ENCODE measurements at regions not wholly inside any gene's neighbourhood (a gene's known extent, or its start where the extent isn't known, plus 50 kb on each side); places are given as distances from the start of the nearest gene placed in this dataset.

- intact Hi-C loops (cut with DNase I) = no loop called here
- ATAC-seq = no peak
- no peaks in the 10 kb centered on the region for H3K4me1 ChIP-seq
- WGBS, 4 donors = 94 to 100% (median 99%) methylated on average over 1 of the region's 1 CpG
- H3K27me3 ChIP-seq = no peaks in the 10 kb centered on the region
- no peak for DNase-seq
- H3K27ac ChIP-seq = no peak overlapping the region
- no peak for TF ChIP-seq POLR2A (IDR thresholded peaks at IDR 0.05)
- H3K4me3 ChIP-seq = no peak overlapping the region
- H3K36me3 ChIP-seq = no peaks in the 10 kb centered on the region
- no peaks in the 10 kb centered on the region for H3K9me3 ChIP-seq
Observed at GRCh38 chr16:86903068-86903467, 324.7 kb downstream of the FOXL1 start.

- H3K4me3 ChIP-seq = no peak overlapping the region
- TF ChIP-seq POLR2A (IDR thresholded peaks at IDR 0.05) = no peak
- TF ChIP-seq CTCF (IDR thresholded peaks at IDR 0.05) = no peak
- no peak overlapping the region for H3K27ac ChIP-seq
- no peaks in the 10 kb centered on the region for H3K9me3 ChIP-seq
- H3K4me1 ChIP-seq = no peaks in the 10 kb centered on the region
- ATAC-seq = peak in 1 of 4 donors; percentile 20
- no peaks in the 10 kb centered on the region for H3K36me3 ChIP-seq
- intact Hi-C loops (cut with DNase I) = no loop called here
- peak in 1 of 5 donors; percentile 33 for DNase-seq
- WGBS, 4 donors = 80 to 90% (median 86%) methylated on average over 9 of the region's 9 CpGs
- no peaks in the 10 kb centered on the region for H3K27me3 ChIP-seq
Observed at GRCh38 chr16:86905302-86905701, 327.0 kb downstream of the FOXL1 start.

- ATAC-seq = no peak
- Histone ChIP-seq H3K9me3 (no peaks in the 10 kb centered on the region), H3K27ac (no peak overlapping the region), H3K4me3 (no peak overlapping the region), H3K4me1 (peaks cover 0 to 5% (median 0%) of the 10 kb centered on the region in 12 donors), H3K36me3 (no peaks in the 10 kb centered on the region), H3K27me3 (no peaks in the 10 kb centered on the region)
- intact Hi-C loops (cut with DNase I) = no loop called here
- WGBS, 4 donors = 83 to 87% (median 85%) methylated on average over 14 of the region's 14 CpGs
- TF ChIP-seq CTCF (IDR thresholded peaks at IDR 0.05) (no peak), POLR2A (IDR thresholded peaks at IDR 0.05) (no peak)
- no peak for DNase-seq
Observed at GRCh38 chr16:86906623-86907022, 328.3 kb downstream of the FOXL1 start.

GRCh38 chr16:86909359-86910160 is 331.2 kb downstream of the FOXL1 start:
- WGBS, 4 donors = 88 to 92% (median 89%) methylated on average over 17 to 19 of the region's 19 CpGs
- DNase-seq = no peak
- Histone ChIP-seq H3K4me1 (peaks cover 0 to 6% (median 0%) of the 10 kb centered on the region in 12 donors), H3K27me3 (no peaks in the 10 kb centered on the region), H3K36me3 (no peaks in the 10 kb centered on the region), H3K4me3 (no peak overlapping the region), H3K9me3 (no peaks in the 10 kb centered on the region), H3K27ac (no peak overlapping the region)
- no peak for ATAC-seq
- intact Hi-C loops (cut with DNase I) = no loop called here
- TF ChIP-seq POLR2A (IDR thresholded peaks at IDR 0.05) = no peak
- TF ChIP-seq CTCF (IDR thresholded peaks at IDR 0.05) = no peak

All from heart left ventricle (tissue), 16 donors.